K562 (cell line): ENCODE measurements at regions not wholly inside any gene's neighbourhood (a gene's known extent, or its start where the extent isn't known, plus 50 kb on each side); places are given as distances from the start of the nearest gene placed in this dataset.

Source experiments
- POLR2AphosphoS5 ChIP-seq: IDR thresholded peaks from 2 replicates; pipeline ENCODE4 v1.6.1; 2011; ENCODE audit warnings: mild to moderate bottlenecking, low read depth, low read length, moderate library complexity; ENCODE audit not compliant: control insufficient read depth, insufficient read depth
- TARDBP ChIP-seq: fragments of 450-650 bp; IDR thresholded peaks from 2 replicates; pipeline ENCODE4 v1.6.1; 2016
- TRIM24 ChIP-seq, 2 experiments: fragments of 450-650 bp; IDR thresholded peaks; 2 replicates each; pipeline ENCODE4 v1.6.1; 2016
- ZNF444 ChIP-seq: fragments of 250-450 bp; sonication (Bioruptor Pico); IDR thresholded peaks from 2 replicates; pipeline ENCODE4 v1.4.0; 2020; ENCODE audit warnings: mild to moderate bottlenecking, moderate library complexity

DNA sequence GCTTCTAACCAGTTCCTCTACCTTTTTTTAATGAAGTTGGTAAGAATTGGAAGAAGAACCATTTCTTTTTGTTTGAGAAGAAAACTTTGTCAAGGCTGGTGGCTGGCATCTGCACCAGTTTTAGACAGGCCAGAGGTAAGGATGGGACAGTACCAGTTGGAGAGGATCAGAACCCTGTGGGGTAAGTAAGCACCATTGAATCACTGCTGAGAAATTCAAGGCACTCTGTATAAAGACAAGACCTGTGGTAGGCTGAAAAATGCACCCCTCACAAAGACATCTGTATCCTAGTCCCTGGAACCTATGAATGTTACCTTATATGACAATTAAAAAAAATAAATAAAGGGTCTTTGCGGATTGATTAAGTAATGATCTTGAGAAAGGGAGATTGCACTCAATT lies 166.7 kb upstream of the NRP1 start:
- TF ChIP-seq TARDBP (no peak), TRIM24 (IDR thresholded peaks at IDR 0.05) (no peak), ZNF444 (CRISPR knock-in tag) (no peak), POLR2AphosphoS5 (no peak)
